Endothelial cell of umbilical vein (primary cell): ENCODE measurements at regions not wholly inside any gene's neighbourhood (a gene's known extent, or its start where the extent isn't known, plus 50 kb on each side); places are given as distances from the start of the nearest gene placed in this dataset.

Experiments used
- BruUV-seq: library from RNA; stranded (reverse); fragments of 400-500 nt; replicated peaks from 2 replicates; lab custom pipeline; 2021; lab: Mats Ljungman, UMichigan
- CTCF ChIA-PET: fragments of 300-600, 350-600 bp; sonication (Branson Sonifier 250); formaldehyde crosslinking; loops from one replicate; lab custom pipeline; 2021; ENCODE audit warnings: antibody characterized with exemption, inconsistent platforms; lab: Charles Lee
- POLR2A ChIA-PET: fragments of 300-600, 350-600 bp; sonication (Branson Sonifier 250); formaldehyde crosslinking; loops from one replicate; lab custom pipeline; 2021; ENCODE audit warnings: antibody characterized with exemption, inconsistent platforms; lab: Charles Lee
- DNase-seq: peaks from one replicate; pipeline ENCODE4 v3.0.0-alpha.2; 2011; ENCODE audit warnings: low read depth, low spot score
- FAIRE-seq: peaks from 2 replicates; lab custom pipeline; 2011; peaks lifted over from hg19 to GRCh38; lab: Jason Lieb, UNC
- H2AFZ ChIP-seq: 2 replicates; pipeline ENCODE4 v1.6.0; 2012; ENCODE audit warnings: low read depth, low read length, control low read depth, inconsistent platforms
- H3K27ac ChIP-seq: 2 replicates; pipeline ENCODE4 v1.5.1; 2011; ENCODE audit warnings: low read depth, mild to moderate bottlenecking, control low read depth, low read length, moderate library complexity; ENCODE audit not compliant: insufficient read depth
- H3K27me3 ChIP-seq, 2 experiments: 2 replicates each; pipeline versions ENCODE4 v1.6.0 to v1.6.1; 2011; ENCODE audit warnings: low read length in 2 of 2, mixed read lengths in 1 of 2; ENCODE audit not compliant: control insufficient read depth in 2 of 2, insufficient read depth in 2 of 2
- H3K36me3 ChIP-seq, 2 experiments: 2 replicates in 1 of 2; 3 replicates in 1 of 2; pipeline ENCODE4 v1.5.1; 2011; ENCODE audit warnings: low read length in 2 of 2, mild to moderate bottlenecking in 1 of 2, moderate library complexity in 1 of 2; ENCODE audit not compliant: control insufficient read depth in 2 of 2, insufficient read depth in 2 of 2; ENCODE audit errors: extremely low read depth in 1 of 2
- H3K4me1 ChIP-seq: 3 replicates; pipeline ENCODE4 v1.5.1; 2011; ENCODE audit warnings: mild to moderate bottlenecking, low read length; ENCODE audit not compliant: control insufficient read depth, insufficient read depth; ENCODE audit errors: extremely low read depth
- H3K4me2 ChIP-seq: 2 replicates; pipeline ENCODE4 v1.6.1; 2011; ENCODE audit warnings: low read length, control low read depth, mixed read lengths; ENCODE audit not compliant: insufficient read depth
- H3K4me3 ChIP-seq, 3 experiments: fragments of 200-600 bp in 1 of 3; sonication (generic), shearing (Covaris generic) in 1 of 3; replicated peaks in 1 of 3; 2 replicates each; pipeline ENCODE4 v1.5.1; 2011 to 2016; ENCODE audit warnings: control low read depth in 3 of 3, low read length in 3 of 3, mild to moderate bottlenecking in 2 of 3, inconsistent platforms in 1 of 3, low read depth in 1 of 3, moderate library complexity in 1 of 3; ENCODE audit not compliant: insufficient read depth in 1 of 3
- H3K79me2 ChIP-seq: 2 replicates; pipeline ENCODE4 v1.6.0; 2012; ENCODE audit warnings: low read length, inconsistent platforms; ENCODE audit not compliant: control insufficient read depth, insufficient read depth
- H3K9ac ChIP-seq: replicated peaks from 2 replicates; pipeline ENCODE3; 2011; ENCODE audit warnings: low read length, control low read depth; ENCODE audit not compliant: insufficient read depth; ENCODE audit errors: extremely low read depth
- H3K9me1 ChIP-seq: replicated peaks from 3 replicates; pipeline ENCODE4 v1.6.0; 2011; ENCODE audit warnings: mild to moderate bottlenecking, low read length; ENCODE audit not compliant: control insufficient read depth, insufficient read depth; ENCODE audit errors: extremely low read depth
- H3K9me3 ChIP-seq: replicated peaks from 2 replicates; pipeline ENCODE4 v1.5.1; 2012; ENCODE audit warnings: low read length, inconsistent platforms; ENCODE audit not compliant: control insufficient read depth, insufficient read depth
- H4K20me1 ChIP-seq: replicated peaks from 2 replicates; pipeline ENCODE3; 2011; ENCODE audit warnings: mild to moderate bottlenecking, low read length; ENCODE audit not compliant: control insufficient read depth, insufficient read depth; ENCODE audit errors: extremely low read depth
- EZH2 ChIP-seq: IDR thresholded peaks from 2 replicates; pipeline ENCODE4 v1.6.1; 2012; ENCODE audit warnings: borderline replicate concordance, low read depth, mild to moderate bottlenecking, moderate library complexity, low read length, inconsistent platforms; ENCODE audit not compliant: severe bottlenecking
- FOS ChIP-seq: IDR thresholded peaks from 2 replicates; pipeline ENCODE4 v1.6.1; 2011; ENCODE audit warnings: mild to moderate bottlenecking, low read length, moderate library complexity, borderline replicate concordance; ENCODE audit not compliant: insufficient read depth
- GATA2 ChIP-seq: IDR thresholded peaks from 2 replicates; pipeline ENCODE4 v1.7.0; 2011; ENCODE audit warnings: low read depth, mild to moderate bottlenecking, moderate library complexity, mixed read lengths, low read length; ENCODE audit not compliant: insufficient read length, insufficient read depth
- MAX ChIP-seq: IDR thresholded peaks from 2 replicates; pipeline ENCODE4 v1.6.1; 2011; ENCODE audit not compliant: insufficient read depth, insufficient read length
- MYC ChIP-seq: IDR thresholded peaks from one replicate; pipeline ENCODE4 v1.6.1; 2011; ENCODE audit warnings: mild to moderate bottlenecking, low read depth, low read length
- POLR2A ChIP-seq: IDR thresholded peaks from 2 replicates; pipeline ENCODE4 v1.6.1; 2012; ENCODE audit warnings: low read depth, mild to moderate bottlenecking, control low read depth, low read length
- POLR2AphosphoS5 ChIP-seq: IDR thresholded peaks from 2 replicates; pipeline ENCODE4 v1.6.1; 2012; ENCODE audit warnings: low read depth, mild to moderate bottlenecking, control low read depth, low read length, moderate library complexity; ENCODE audit not compliant: insufficient read depth
- dilution Hi-C: fragments of 300-500 bp; cut with MboI; formaldehyde crosslinking; loops from one replicate; pipeline ENCODE4 v1.15.0; 2019; ENCODE audit warnings: low sequenced_read_pairs; ENCODE audit not compliant: extremely low pct_ligation_motif_present
- intact Hi-C: fragments of 100-400 bp; cut with micrococcal nuclease; formaldehyde crosslinking; loops from one replicate; pipeline ENCODE4 v1.10.0; 2022
- TF ChIP-seq, protein P1 (sequence below), 2 donors: IDR thresholded peaks; 1 replicate in 1 of 2; 2 replicates in 1 of 2; pipeline ENCODE4 v1.5.1; 2011; ENCODE audit warnings: low read length in 2 of 2, mild to moderate bottlenecking in 2 of 2, moderate library complexity in 2 of 2, control low read depth in 1 of 2, inconsistent platforms in 1 of 2, low read depth in 1 of 2; ENCODE audit not compliant: insufficient read depth in 1 of 2; ENCODE audit errors: extremely low read depth in 1 of 2

- dilution Hi-C loops (no loop called here), intact Hi-C loops (no loop called here)
- DNase-seq (no peak), FAIRE-seq (no peak)
- Histone ChIP-seq H4K20me1 (no peaks in the 10 kb centered on the region), H3K36me3 (no peaks in the 10 kb centered on the region), H3K4me2 (no peak overlapping the region), H3K9ac (no peak overlapping the region), H3K9me3 (no peaks in the 10 kb centered on the region), H3K79me2 (no peaks in the 10 kb centered on the region), H2AFZ (no peak overlapping the region), H3K4me1 (no peaks in the 10 kb centered on the region), H3K27me3 (peaks cover 2 to 8% of the 10 kb centered on the region in 2 experiments), H3K9me1 (no peaks in the 10 kb centered on the region), H3K27ac (no peak overlapping the region), H3K4me3 (no peak overlapping the region)
- no peak for TF ChIP-seq EZH2
- TF ChIP-seq MYC, result no peak
- no peak for TF ChIP-seq POLR2AphosphoS5
- TF ChIP-seq GATA2, result no peak
- no peak for TF ChIP-seq MAX
- TF ChIP-seq, protein P1, sequence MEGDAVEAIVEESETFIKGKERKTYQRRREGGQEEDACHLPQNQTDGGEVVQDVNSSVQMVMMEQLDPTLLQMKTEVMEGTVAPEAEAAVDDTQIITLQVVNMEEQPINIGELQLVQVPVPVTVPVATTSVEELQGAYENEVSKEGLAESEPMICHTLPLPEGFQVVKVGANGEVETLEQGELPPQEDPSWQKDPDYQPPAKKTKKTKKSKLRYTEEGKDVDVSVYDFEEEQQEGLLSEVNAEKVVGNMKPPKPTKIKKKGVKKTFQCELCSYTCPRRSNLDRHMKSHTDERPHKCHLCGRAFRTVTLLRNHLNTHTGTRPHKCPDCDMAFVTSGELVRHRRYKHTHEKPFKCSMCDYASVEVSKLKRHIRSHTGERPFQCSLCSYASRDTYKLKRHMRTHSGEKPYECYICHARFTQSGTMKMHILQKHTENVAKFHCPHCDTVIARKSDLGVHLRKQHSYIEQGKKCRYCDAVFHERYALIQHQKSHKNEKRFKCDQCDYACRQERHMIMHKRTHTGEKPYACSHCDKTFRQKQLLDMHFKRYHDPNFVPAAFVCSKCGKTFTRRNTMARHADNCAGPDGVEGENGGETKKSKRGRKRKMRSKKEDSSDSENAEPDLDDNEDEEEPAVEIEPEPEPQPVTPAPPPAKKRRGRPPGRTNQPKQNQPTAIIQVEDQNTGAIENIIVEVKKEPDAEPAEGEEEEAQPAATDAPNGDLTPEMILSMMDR (IDR thresholded peaks at IDR 0.05; ENCODE audit: extremely low read depth in 1 of 2, insufficient read depth in 1 of 2, low read depth in 1 of 2, low read length in 2 of 2), result no peak
- TF ChIP-seq POLR2A, result no peak
- no peak for TF ChIP-seq FOS
- CTCF ChIA-PET, result no interaction called here
- POLR2A ChIA-PET, result no interaction called here
- no TSS peak for BruUV-seq
Measured at GRCh38 chr5:132138260-132138659, 64.7 kb downstream of the CSF2 start.
